HG03060 (cell line): ENCODE measurements at regions not wholly inside any gene's neighbourhood (a gene's known extent, or its start where the extent isn't known, plus 50 kb on each side); places are given as distances from the start of the nearest gene placed in this dataset.

Experiments
- ATAC-seq: cut with Tn5 transposase; IDR thresholded peaks from one replicate; pipeline ENCODE4 v1.9.1; 2021; ENCODE audit warnings: low read depth, moderate number of reproducible peaks; ENCODE audit not compliant: unreplicated experiment

DNA sequence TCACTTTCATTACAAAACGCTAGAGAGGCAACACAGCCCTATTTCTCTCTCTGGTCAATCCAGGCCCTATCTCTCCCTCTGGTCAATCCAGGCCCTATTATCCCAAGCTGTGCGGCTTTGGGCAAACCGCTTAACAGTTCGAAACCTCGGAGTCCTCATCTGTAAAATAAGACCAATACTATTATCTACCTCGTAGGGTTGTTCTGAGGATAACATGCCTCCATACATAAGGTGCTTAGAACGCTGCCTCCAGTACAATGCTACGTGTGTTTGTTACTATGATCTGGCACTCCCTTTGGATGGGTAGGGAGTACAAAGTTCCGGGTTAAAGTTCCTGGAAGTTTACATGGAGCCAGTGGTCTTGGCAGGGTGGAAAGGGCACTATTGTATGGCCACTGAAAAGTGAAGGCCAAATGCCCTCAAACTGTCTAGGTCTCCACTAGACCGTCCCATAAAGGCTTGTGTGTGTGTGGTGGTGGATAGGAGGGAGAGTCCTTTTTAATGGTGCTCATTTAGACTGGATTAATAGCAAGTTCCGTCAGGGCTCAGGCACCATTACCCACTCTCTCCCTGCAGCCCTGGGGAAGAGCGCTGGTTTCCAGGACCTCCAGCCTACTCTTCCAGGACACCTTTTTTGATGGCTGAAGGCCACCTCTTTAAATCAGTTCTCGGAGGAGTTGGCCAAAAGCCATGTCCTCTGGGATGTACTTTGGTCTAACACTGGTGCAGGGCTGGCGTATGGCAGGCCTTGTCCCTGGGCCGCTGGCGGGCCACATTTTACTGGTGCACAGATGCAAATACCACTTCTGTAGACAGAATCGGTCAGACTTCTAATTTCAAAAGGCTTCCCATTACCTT is 75.6 kb upstream of the BCOR start:
- no peak for ATAC-seq

DNA sequence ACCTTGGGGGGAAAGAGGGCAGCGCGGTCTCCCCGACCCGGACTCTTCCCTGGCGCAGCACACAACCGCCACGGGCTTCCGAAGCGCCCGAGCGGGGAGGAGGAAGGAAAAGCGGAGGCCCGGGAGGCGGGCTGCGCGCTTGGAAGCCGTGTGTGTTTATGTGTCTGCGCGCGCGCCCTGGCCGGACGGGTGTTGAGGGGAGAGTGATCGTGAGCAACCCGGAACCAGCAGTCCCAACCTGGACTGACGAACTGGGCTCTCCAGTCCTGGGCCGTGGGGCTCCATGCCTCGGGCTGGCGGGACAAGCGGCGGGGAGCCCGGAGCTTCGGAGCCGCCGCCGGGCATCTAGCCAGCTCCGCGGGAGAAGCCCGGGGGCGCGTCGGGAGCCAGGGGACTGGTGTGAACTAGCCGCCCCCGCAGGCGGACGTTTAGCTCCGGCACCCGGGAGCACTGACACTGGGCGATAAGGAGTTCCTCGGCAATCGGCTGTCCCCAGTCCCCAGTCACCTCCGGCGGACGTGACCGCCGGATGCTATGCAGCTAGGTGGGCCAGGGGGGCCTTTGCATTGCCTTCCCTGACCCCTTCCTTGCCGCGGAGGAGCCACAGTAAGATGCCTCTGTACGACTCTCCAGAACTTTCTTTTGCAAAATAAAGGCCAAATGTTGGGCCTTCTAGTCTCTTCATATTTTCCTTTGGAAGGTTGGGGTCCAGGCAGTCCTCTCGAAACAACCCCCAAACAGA is 74.8 kb upstream of the BCOR start:
- ATAC-seq: no peak

DNA sequence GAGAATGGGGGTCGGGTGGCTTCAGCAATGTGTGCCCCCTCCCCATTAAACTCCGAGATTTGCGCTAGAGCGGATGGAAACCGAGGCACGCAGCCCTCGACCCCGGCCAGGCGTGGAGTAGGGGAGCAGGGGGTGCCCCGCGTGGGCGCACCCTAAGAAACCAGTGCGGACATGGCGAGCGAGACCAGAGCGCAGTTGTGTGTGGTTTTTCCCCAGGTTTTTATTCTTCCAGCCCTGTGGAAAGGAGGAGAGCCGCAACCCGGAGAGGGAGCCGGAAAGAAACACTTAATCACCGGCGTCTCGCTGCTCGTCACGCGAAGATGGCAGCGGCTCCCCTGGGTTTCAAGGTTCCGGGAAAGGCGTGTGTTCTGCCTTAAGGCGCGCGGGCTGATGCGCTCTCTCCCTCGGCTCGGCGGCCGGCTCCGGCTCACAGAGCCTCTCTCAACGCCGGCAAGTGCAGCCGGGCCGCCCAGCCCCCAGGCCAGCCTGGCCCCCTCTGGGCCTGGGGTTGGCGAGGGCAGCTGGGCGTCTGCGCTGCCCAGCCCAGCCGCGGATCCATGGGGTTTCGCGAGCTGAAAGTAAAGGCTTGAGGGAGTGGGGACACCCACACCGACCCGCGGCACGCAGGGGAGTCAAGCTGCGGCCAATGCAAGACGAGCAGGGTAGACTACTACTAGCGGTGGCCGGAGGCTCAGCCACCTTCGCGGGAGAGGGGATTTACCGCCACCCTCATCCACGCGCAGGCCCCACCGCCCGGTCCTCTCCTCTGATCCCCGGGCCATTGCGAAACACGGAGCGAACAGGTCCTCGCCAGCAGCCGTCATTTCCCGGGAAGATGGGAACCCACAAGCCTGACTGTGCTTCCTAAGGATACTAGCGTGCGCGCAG is 74.0 kb upstream of the BCOR start:
- no peak for ATAC-seq

DNA sequence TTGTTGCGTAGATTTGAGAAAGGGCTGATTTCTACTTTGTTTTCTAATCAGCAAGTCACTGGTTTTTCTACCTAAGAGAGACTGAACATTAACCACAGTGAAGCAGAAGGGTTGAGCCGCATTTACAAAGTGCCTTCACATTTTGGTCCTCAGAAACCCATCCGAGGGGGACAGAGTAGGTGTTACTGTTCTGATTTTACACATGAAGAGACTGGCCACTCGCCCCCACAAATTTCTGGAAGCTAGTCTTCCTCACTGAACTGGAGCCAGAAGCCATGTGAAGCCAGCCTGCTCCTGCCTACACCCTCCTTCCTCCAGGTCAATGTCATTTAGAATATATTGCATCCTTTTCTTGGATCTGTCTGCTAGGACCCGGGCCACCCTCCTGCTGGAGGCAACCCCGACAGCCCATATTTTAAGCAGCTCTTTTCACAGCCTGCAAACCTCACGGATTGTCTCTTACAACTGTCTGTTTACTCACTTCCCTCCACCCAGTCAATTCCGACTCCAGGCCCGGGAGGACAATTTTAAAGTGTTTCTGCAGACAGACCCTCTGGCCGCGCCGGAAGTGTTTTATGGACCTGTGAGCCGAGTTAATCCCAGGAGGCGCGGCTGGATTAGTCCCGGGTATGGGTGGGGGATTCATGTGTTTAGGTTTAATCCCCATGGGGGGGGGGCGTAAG is 73.2 kb upstream of the BCOR start:
- ATAC-seq: no peak

DNA sequence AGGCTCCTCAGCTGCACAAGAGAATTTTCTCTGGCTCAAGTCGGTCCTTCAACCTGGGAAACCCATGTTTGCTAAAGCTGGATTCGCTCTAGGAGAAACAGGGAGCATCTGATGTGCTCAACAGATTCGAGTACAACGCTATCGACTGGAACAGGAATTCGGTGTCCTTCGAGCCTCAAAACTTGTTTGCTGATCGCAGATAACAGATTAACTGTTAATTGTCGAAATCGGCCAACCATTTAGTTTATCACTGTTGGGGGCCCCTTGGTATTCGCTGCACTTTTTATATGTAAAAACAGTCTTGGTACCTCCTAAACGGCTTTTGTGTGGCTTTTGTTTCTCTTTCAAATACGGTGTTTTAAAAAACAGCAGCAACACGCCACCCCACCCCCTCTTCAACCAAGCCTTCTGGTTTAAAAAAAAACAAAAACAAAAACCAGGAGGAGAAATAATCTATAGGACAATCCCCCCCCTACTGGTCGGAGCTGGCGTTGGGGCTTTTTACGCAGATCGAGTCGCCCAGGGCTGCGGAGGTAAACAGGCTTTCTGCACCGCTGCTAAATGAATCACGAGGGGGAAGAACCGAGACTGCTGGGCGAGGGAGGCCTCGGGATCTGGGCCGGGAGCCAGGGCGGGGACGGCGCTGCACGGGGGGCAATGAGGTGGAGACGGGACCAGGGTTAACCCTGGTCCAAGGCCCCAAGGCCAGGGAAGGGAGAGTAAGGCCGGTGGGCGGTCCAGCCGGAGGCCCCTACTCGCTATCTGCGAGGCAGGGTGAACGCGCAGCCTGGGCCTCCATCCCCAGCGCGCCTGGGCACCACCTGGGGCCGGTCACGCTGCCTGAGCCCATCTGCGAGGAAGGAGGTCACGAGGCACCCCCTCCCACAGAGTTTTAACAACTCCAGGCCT is 71.7 kb upstream of the BCOR start:
- no peak for ATAC-seq

DNA sequence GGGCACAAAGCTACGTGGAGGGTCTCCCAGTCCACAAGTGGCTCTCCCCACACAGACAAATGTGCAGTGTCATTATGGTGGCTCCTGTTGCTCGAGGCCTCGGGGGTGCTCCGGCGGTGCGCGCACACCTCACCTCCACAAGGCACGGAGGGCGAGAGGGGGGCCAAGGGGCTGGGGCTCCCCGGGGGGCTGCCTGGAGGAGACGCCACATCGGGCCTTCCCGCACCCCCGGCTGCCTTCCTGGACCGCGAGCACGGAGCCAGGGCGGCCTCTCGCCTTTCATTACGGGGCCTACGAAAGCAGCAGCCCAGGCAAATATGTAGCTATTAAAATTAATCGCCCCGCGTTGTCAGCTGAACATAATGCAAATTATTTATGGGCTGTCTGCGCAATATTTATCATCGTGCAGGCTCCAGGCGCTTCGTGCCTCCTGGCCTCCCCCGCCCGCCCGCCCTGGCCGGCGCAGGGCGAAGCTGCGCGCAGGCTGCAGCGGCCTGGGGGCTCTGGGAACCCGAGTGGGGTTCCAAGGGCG is 70.8 kb upstream of the BCOR start:
- ATAC-seq: no peak

DNA sequence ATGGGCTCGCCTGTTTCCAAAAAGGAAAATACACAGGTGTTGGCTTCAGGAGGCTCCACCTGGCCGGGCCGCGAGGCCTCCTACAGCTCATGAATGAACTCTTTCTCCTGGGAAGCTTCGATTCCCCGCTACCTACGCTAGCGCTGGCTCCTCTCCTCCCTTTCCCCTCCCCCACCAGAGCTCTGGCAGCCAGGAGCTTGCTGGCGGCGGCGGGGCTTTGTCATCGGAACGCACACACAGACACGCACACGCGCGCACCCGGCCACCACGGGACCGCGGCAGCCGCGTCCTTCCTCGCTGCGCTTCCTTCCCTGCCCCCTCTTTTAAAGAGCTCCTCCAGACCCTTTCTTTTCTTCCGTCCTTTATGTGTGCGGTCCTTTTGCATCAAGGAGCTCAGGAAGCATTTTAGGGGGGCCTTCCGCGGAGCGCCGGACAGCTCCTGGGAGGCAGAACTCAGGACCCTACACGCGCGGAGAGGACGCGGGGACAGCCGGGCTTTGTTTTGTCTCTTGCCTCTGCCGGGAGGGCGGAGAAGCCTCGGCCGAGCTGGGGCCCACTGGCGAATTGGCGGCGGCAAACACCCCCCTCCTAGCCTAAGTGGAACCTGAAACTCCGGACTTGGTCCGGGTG is 70.2 kb upstream of the BCOR start:
- no peak for ATAC-seq

DNA sequence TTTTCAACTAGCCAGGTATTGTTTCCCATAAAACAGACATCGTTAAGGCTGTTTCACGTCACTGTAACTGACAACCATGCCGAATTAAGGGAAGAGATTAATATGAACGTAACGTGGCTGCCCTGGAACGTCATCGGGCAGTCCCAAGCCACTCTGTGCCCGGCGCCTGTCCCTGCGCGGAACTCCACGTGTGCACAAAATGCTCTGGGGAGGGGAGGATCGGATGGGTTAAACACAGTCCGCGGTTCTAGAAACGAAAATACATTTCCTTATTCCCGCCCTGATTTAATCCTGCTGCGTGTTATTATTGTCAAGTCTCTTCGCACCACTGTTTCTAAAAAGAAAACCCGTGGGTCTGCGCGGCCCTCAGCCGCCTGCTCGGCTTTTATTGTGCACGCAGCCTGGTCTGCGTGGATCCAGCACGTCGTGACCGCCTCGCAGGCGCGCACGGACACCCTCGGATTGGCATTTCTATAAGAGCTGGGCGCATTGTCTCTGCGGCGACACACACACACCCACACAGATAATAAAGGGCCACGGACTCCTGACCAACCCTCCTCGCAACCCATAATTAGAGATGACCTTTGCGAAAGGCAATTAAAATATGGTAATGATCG is 69.6 kb upstream of the BCOR start:
- no peak for ATAC-seq

DNA sequence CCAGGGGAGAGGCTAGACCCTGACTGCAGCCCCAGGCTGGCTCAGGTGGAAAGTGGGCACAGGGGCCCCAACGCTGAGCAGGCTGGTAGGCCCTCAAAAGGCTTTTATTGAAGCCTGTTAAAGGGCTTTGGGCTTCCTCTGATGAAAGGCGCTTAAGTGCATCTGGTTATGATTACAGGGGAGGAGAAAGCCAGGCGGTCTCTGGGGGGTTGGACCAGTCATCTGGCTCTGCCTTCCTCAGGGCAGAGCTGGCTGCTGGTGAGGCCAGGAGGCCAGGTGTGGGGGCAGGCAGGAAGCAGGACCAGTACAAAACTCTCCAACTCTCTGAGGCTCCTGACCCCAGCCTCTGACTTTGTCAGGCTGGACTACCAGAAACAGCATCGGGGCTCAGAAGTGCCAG is 68.8 kb upstream of the BCOR start:
- no peak for ATAC-seq

DNA sequence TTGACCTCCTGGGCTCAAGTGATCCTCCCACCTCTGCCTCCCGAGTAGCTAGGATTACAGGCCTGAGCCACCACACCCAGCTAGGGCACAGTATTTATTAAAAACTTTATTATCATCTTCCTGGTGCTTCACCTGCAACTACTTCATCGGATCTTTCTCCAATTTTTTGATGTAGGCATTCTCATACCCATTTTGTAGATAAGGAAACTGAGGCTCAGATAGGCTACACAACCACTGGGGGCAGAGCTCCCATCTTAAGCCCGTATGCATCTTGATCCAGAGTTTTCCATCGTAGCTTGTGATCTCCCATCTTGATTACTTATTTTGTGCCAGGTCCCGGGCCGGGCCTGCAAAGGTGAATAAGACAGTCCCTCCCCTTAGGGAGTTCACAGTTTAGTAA is 68.1 kb upstream of the BCOR start:
- ATAC-seq: no peak

DNA sequence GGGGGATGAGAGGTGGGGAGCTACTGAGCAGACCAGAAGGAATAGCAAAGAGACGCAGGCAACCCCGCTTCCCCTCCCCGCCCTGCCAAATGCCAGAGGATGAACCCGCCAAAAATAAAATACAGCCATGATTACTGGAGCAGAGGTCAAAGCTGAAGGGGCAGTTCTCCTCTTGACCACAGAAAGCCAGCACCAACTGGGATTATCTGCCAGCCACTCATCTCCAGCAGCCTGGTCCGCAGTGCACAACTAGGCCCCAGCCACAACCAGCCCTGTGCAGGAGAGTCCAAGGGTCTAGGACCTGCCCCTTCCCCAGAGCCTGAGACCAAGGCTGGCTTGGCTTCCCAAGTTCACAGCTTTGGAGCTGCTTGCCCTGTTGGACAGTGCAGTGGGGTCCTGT is 67.4 kb upstream of the BCOR start:
- ATAC-seq: no peak

DNA sequence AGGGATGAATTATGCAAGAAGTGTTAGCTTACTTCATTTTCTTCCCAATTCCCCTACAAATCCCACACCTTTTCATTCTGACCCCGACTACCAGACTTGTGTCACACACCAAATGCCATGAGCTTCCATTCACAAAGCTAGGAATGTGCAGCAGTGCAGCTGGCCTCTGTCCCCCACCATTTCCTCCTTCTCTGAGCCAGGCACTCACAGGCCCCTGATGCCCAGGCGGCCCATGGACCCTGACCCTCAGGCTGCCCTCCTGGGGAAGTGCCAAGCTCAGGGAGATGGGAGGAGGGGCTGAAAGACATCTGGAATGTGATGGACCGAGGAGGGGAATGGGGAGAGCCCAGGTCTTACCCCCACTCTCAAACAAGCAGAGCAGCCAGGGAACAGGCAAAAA is 67.0 kb upstream of the BCOR start:
- ATAC-seq: no peak

DNA sequence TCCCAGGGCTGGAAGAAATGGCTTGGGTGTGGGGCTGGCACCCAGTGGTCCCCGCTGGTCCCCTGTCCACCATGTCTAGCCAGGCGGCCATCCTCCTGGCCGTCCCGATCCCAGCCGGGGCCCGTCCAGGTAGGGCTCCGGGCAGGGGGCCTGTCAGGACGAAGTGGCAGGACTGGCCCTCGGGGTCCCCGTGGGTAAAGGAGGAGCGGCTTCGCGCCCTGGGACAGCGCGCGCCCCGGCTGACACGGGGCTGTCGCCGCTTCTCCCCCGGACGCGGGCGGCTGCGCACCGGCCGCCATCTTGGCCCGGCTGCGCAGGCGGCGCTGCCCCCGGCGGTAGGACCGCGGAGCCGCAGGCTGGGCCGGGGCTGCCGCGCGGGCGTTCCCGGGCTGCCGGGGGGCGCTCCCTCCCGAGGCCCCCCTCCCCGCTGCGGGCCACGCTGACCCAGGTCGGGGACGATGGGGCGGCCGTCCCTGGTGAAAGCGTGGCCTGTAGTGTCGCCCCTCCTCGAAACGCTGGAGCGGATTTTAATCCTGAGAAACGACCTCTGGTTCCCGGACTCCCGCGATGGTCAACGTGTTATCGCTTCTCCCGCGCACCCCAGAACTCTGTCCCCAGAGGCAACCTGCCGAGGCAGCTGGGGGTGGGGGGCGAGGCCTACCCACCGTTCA is 60.4 kb upstream of the BCOR start:
- ATAC-seq: no peak

DNA sequence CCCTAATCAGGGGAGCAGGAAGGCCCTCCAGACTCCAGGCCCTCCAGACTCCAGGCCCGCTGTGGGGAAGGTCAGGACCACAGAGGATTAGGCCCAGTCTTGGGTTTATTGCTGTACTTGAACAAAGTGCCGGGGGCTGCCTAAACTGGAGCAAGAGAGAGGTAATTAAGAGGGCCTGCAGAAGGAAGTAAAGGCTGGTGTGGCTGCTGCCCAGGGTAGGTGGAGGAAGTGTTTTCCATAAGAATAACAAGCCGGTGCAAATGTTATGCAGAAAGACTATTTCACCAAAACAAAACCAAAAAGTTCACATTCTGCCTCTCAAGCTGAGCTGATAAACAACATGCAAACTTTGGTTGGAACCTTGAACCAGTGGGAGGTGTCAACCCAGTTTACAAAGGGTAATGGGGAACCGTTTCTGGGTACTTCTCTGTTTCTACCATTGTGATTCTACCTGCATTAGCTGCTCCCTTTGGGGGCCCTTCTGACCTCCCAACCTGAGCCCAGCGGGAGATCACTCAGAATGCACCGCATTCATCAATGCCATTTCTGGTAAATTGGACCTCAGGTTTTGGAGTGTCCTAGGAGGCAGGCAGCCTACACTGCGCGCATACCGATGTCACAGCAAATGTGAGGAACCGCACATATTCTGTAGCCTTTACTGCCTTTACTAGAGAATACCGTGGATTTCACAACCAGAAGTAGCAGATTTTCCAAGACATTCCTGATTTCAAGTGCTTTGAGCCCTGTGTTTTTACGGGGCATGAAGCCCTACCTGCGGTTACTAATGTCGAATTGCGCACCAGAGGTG is 59.7 kb upstream of the BCOR start:
- ATAC-seq: no peak

DNA sequence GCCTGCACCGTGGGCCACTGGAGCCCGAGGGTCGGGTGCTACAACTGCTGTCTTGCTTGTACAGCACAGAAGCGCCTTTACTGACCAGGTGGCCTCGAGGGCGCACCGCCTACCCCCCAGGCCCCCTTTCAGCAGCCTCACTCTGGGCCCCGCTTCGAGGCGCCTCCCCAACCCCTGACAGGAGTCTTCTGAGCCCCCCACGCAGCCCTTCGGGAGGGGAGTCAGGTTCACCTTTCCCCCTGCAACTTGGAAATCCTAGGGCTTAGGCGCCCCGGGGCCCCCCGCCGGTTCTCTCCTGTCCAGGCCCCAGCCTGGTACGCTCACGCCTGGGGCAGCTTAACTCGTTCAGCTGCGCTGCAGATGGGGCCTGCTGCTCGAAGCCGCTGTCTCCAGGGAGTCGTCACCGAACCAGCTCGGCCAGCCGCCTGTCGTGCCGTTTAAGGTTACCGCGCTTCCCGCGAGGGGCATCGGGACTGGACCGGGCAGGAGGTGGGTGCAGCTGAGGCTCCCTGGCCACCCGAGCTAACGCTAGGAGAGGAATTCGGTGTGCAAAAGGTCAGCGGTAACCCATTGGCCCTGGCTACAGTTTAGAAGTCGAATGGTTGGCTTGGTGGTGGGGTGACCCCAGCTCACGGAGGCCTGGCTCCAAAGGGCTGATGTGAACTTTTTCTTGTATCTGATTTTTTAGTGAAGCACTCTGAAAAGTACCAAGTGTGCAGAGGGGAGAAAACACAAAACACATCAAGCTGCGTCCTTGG is 58.9 kb upstream of the BCOR start:
- ATAC-seq: no peak
